ENCODE measurements at regions not wholly inside any gene's neighbourhood (a gene's known extent, or its start where the extent isn't known, plus 50 kb on each side); places are given as distances from the start of the nearest gene placed in this dataset.

- Histone ChIP-seq H3K27me3 (ENCODE audit: control insufficient read depth, insufficient read depth, low read length) (no peaks in the 10 kb centered on the region), H3K9ac (ENCODE audit: low read depth, low read length) (no peak overlapping the region), H4K5ac (ENCODE audit: low read depth, low read length) (no peak overlapping the region), H3K4me1 (ENCODE audit: control insufficient read depth, insufficient read depth, low read length) (peaks cover 4% of the 10 kb centered on the region; the same call in 1 of the 2 replicates), H3K23ac (ENCODE audit: low read depth, low read length) (no peak overlapping the region), H2AFZ (replicated peaks; ENCODE audit: low read length, poor library complexity) (no peak overlapping the region), H4K8ac (ENCODE audit: low read depth in 2 of 2, low read length in 2 of 2) (no peak overlapping the region), H2BK20ac (ENCODE audit: low read depth, low read length) (no peak overlapping the region), H2BK15ac (ENCODE audit: low read depth, low read length) (no peak overlapping the region), H3K79me1 (ENCODE audit: low read depth in 1 of 2, low read length in 2 of 2) (no peaks in the 10 kb centered on the region), H2AK9ac (replicated peaks; ENCODE audit: low read depth, low read length, poor library complexity) (no peak overlapping the region), H3K14ac (replicated peaks; ENCODE audit: low read depth, low read length) (no peak overlapping the region), H2BK5ac (ENCODE audit: low read depth, low read length, poor library complexity, severe bottlenecking) (no peak overlapping the region), H3K4me3 (ENCODE audit: insufficient read depth, low read depth, low read length) (no peak overlapping the region), H3K56ac (ENCODE audit: extremely low read depth, insufficient read depth, low read length) (no peak overlapping the region), H3K4me2 (ENCODE audit: low read depth, low read length) (no peak overlapping the region), H2AK5ac (ENCODE audit: low read depth, low read length) (no peak overlapping the region), H4K91ac (ENCODE audit: insufficient read depth, low read depth, low read length) (no peak overlapping the region), H3K27ac (ENCODE audit: insufficient read depth, low read length) (no peak overlapping the region), H3K9me3 (ENCODE audit: control insufficient read depth, insufficient read depth, low read length) (0 out of 2 replicates have a peak, but pooled peaks cover 2% of the 10 kb centered on the region), H4K20me1 (ENCODE audit: insufficient read depth, low read length) (no peaks in the 10 kb centered on the region), H2BK120ac (ENCODE audit: low read depth, low read length) (no peak overlapping the region), H3K36me3 (ENCODE audit: control insufficient read depth, insufficient read depth, low read length) (peaks cover 31% of the 10 kb centered on the region), H3K9me1 (ENCODE audit: insufficient read depth, low read length) (no peaks in the 10 kb centered on the region), H3K18ac (ENCODE audit: low read depth, low read length) (no peak overlapping the region), H3K4ac (ENCODE audit: low read depth, low read length) (no peak overlapping the region)
- TF ChIP-seq CEBPB (IDR thresholded peaks at IDR 0.05; ENCODE audit: low read depth, low read length), result no peak
- no TSS peak for BruUV-seq (replicated peaks)
- ChIA-PET POLR2A (ENCODE audit: unreplicated experiment) (no interaction called here), CTCF (no interaction called here)
- no peak for DNase-seq
- in situ Hi-C loops (cut with MboI; ENCODE audit: low sequenced_read_pairs), result no loop called here
- dilution Hi-C loops (cut with HindIII; ENCODE audit: low sequenced_read_pairs, unreplicated experiment), result no loop called here
- no CpG with 5 or more reads among the region's 6 CpGs for whole genome bisulfite sequencing, 2 experiments (ENCODE audit: extremely low coverage in 2 of 2, insufficient read length in 1 of 2)
- ATAC-seq (ENCODE audit: low read depth), result no peak
- intact Hi-C loops (cut with micrococcal nuclease), result no loop called here
Observed at GRCh38 chr11:122268601-122269130, 152.7 kb upstream of the BLID start.
